CD8-positive, alpha-beta memory T cell (primary cell): ENCODE measurements at regions not wholly inside any gene's neighbourhood (a gene's known extent, or its start where the extent isn't known, plus 50 kb on each side); places are given as distances from the start of the nearest gene placed in this dataset.

Experiments
- CTCF ChIA-PET: fragments of 350-600 bp; sonication (Branson Sonifier 250); formaldehyde crosslinking; loops from one replicate; lab custom pipeline; 2021; ENCODE audit warnings: antibody characterized with exemption; lab: Charles Lee
- POLR2A ChIA-PET: fragments of 350-600 bp; sonication (Branson Sonifier 250); formaldehyde crosslinking; loops from one replicate; lab custom pipeline; 2021; ENCODE audit warnings: antibody characterized with exemption; lab: Charles Lee
- DNase-seq, 5 donors: peaks; one replicate each; pipeline versions ENCODE4 v3.0.0 to v3.0.0-alpha.2; 2020 to 2022; ENCODE audit warnings: mixed read lengths in 1 of 5
- H3K27ac ChIP-seq: one replicate; pipeline ENCODE4 v1.7.0; 2013; ENCODE audit warnings: low read depth, mild to moderate bottlenecking, low read length, moderate library complexity
- H3K27me3 ChIP-seq: 2 replicates; pipeline ENCODE4 v1.7.0; 2013; ENCODE audit warnings: low read length, mild to moderate bottlenecking; ENCODE audit not compliant: insufficient read depth, poor library complexity, severe bottlenecking
- H3K36me3 ChIP-seq: 2 replicates; pipeline ENCODE4 v1.7.0; 2013; ENCODE audit warnings: mild to moderate bottlenecking, low read length, moderate library complexity; ENCODE audit not compliant: insufficient read depth
- H3K4me1 ChIP-seq: 2 replicates; pipeline ENCODE4 v1.7.0; 2013; ENCODE audit warnings: mild to moderate bottlenecking, low read length, moderate library complexity; ENCODE audit not compliant: insufficient read depth
- H3K4me3 ChIP-seq: 2 replicates; pipeline ENCODE4 v1.7.0; 2013; ENCODE audit warnings: mild to moderate bottlenecking, low read length
- H3K9me3 ChIP-seq: 2 replicates; pipeline ENCODE4 v1.7.0; 2013; ENCODE audit warnings: mild to moderate bottlenecking, low read length
- H3K27ac Mint-ChIP-seq, 8 donors: one replicate each; pipeline ENCODE4 v1.8.0; 2020 to 2021; ENCODE audit warnings: mixed read lengths in 8 of 8, mild to moderate bottlenecking in 6 of 8, inconsistent platforms in 3 of 8, moderate library complexity in 3 of 8
- H3K27me3 Mint-ChIP-seq, 2 donors: one replicate each; pipeline ENCODE4 v1.8.0; 2020 to 2021; ENCODE audit warnings: mixed read lengths in 2 of 2, mild to moderate bottlenecking in 1 of 2, moderate library complexity in 1 of 2
- H3K36me3 Mint-ChIP-seq, 3 donors: one replicate each; pipeline ENCODE4 v1.8.0; 2020 to 2021; ENCODE audit warnings: mixed read lengths in 3 of 3, inconsistent platforms in 1 of 3, mild to moderate bottlenecking in 1 of 3
- H3K4me1 Mint-ChIP-seq, 3 donors: one replicate each; pipeline ENCODE4 v1.8.0; 2020 to 2021; ENCODE audit warnings: mixed read lengths in 3 of 3, inconsistent platforms in 1 of 3, mild to moderate bottlenecking in 1 of 3
- H3K4me3 Mint-ChIP-seq, 7 donors: one replicate each; pipeline ENCODE4 v1.8.0; 2020 to 2021; ENCODE audit warnings: mixed read lengths in 7 of 7, mild to moderate bottlenecking in 6 of 7, moderate library complexity in 4 of 7, inconsistent platforms in 2 of 7
- H3K9me3 Mint-ChIP-seq, 5 donors: one replicate each; pipeline ENCODE4 v1.8.0; 2020 to 2022; ENCODE audit warnings: mixed read lengths in 5 of 5, mild to moderate bottlenecking in 3 of 5, moderate library complexity in 2 of 5, inconsistent platforms in 1 of 5

- ChIA-PET CTCF (no interaction called here), POLR2A (no interaction called here)
- H3K27ac Mint-ChIP-seq, result no peak overlapping the region
- H3K4me3 Mint-ChIP-seq, result no peak overlapping the region
- Histone ChIP-seq H3K36me3 (no peaks in the 10 kb centered on the region), H3K9me3 (no peaks in the 10 kb centered on the region), H3K4me1 (no peaks in the 10 kb centered on the region), H3K27me3 (peaks cover 3% of the 10 kb centered on the region), H3K4me3 (no peak overlapping the region), H3K27ac (no peak overlapping the region)
- peaks cover 10 to 78% of the 10 kb centered on the region in 2 donors for H3K27me3 Mint-ChIP-seq
- H3K4me1 Mint-ChIP-seq, result no peaks in the 10 kb centered on the region
- DNase-seq, result no peak
- H3K36me3 Mint-ChIP-seq, result no peaks in the 10 kb centered on the region
- peaks cover 0 to 17% (median 13%) of the 10 kb centered on the region in 5 donors for H3K9me3 Mint-ChIP-seq
Observed at GRCh38 chr1:29426701-29427279, 190.5 kb downstream of the PTPRU start.

GRCh38 chr1:29425631-29426030 lies 189.3 kb downstream of the PTPRU start:
- no peaks in the 10 kb centered on the region for H3K4me1 Mint-ChIP-seq
- Histone ChIP-seq H3K4me1 (no peaks in the 10 kb centered on the region), H3K27ac (no peak overlapping the region), H3K9me3 (no peaks in the 10 kb centered on the region), H3K27me3 (peaks cover 3% of the 10 kb centered on the region), H3K36me3 (no peaks in the 10 kb centered on the region), H3K4me3 (no peak overlapping the region)
- H3K9me3 Mint-ChIP-seq, result peaks cover 2 to 13% (median 5%) of the 10 kb centered on the region in 5 donors
- H3K36me3 Mint-ChIP-seq, result no peaks in the 10 kb centered on the region
- H3K4me3 Mint-ChIP-seq, result no peak overlapping the region
- DNase-seq, result no peak
- peaks cover 8 to 73% of the 10 kb centered on the region in 2 donors for H3K27me3 Mint-ChIP-seq
- POLR2A ChIA-PET, result no interaction called here
- H3K27ac Mint-ChIP-seq, result no peak overlapping the region
- CTCF ChIA-PET, result no interaction called here

- H3K9me3 ChIP-seq, result no peaks in the 10 kb centered on the region
- peaks cover 8 to 68% of the 10 kb centered on the region in 2 donors for H3K27me3 Mint-ChIP-seq
- H3K4me3 Mint-ChIP-seq, result no peak overlapping the region
- no peaks in the 10 kb centered on the region for H3K4me1 ChIP-seq
- POLR2A ChIA-PET, result no interaction called here
- CTCF ChIA-PET, result no interaction called here
- H3K4me1 Mint-ChIP-seq, result no peaks in the 10 kb centered on the region
- no peaks in the 10 kb centered on the region for H3K36me3 ChIP-seq
- H3K27ac ChIP-seq, result no peak overlapping the region
- H3K36me3 Mint-ChIP-seq, result no peaks in the 10 kb centered on the region
- peaks cover 3% of the 10 kb centered on the region for H3K27me3 ChIP-seq
- no peak overlapping the region for H3K4me3 ChIP-seq
- no peak overlapping the region for H3K27ac Mint-ChIP-seq
- no peak for DNase-seq
- H3K9me3 Mint-ChIP-seq, result peaks cover 0 to 5% (median 2%) of the 10 kb centered on the region in 5 donors
Observed at GRCh38 chr1:29424266-29424665, 187.9 kb downstream of the PTPRU start.

GRCh38 chr1:29420202-29420601 lies 183.9 kb downstream of the PTPRU start:
- Histone ChIP-seq H3K9me3 (no peaks in the 10 kb centered on the region), H3K36me3 (no peaks in the 10 kb centered on the region), H3K27me3 (no peaks in the 10 kb centered on the region), H3K27ac (no peak overlapping the region), H3K4me3 (no peak overlapping the region), H3K4me1 (no peaks in the 10 kb centered on the region)
- peaks cover 0 to 5% (median 2%) of the 10 kb centered on the region in 5 donors for H3K9me3 Mint-ChIP-seq
- no peaks in the 10 kb centered on the region for H3K4me1 Mint-ChIP-seq
- H3K27ac Mint-ChIP-seq, result no peak overlapping the region
- H3K4me3 Mint-ChIP-seq, result no peak overlapping the region
- peaks cover 10 to 54% of the 10 kb centered on the region in 2 donors for H3K27me3 Mint-ChIP-seq
- no peak for DNase-seq
- ChIA-PET POLR2A (no interaction called here), CTCF (no interaction called here)
- no peaks in the 10 kb centered on the region for H3K36me3 Mint-ChIP-seq

- no peaks in the 10 kb centered on the region for H3K4me1 ChIP-seq
- H3K27ac Mint-ChIP-seq, result no peak overlapping the region
- peaks cover 0 to 5% (median 2%) of the 10 kb centered on the region in 5 donors for H3K9me3 Mint-ChIP-seq
Observed at GRCh38 chr1:29417971-29418370, 181.6 kb downstream of the PTPRU start.

GRCh38 chr1:29417147-29417858 lies 181.0 kb downstream of the PTPRU start:
- H3K27me3 ChIP-seq, result no peaks in the 10 kb centered on the region
- H3K4me3 ChIP-seq, result no peak overlapping the region
- H3K27me3 Mint-ChIP-seq, result peaks cover 10 to 42% of the 10 kb centered on the region in 2 donors
- no peaks in the 10 kb centered on the region for H3K36me3 ChIP-seq
- H3K9me3 Mint-ChIP-seq, result peaks cover 0 to 5% (median 2%) of the 10 kb centered on the region in 5 donors
- no peaks in the 10 kb centered on the region for H3K36me3 Mint-ChIP-seq
- H3K4me1 ChIP-seq, result no peaks in the 10 kb centered on the region
- H3K27ac ChIP-seq, result no peak overlapping the region
- H3K27ac Mint-ChIP-seq, result no peak overlapping the region
- no peak overlapping the region for H3K4me3 Mint-ChIP-seq
- DNase-seq, result no peak
- H3K4me1 Mint-ChIP-seq, result no peaks in the 10 kb centered on the region
- H3K9me3 ChIP-seq, result no peaks in the 10 kb centered on the region
- POLR2A ChIA-PET, result no interaction called here
- CTCF ChIA-PET, result no interaction called here

More at GRCh38 chr1:29417971-29418370, 181.6 kb downstream of the PTPRU start:
- Mint-ChIP-seq H3K4me1 (no peaks in the 10 kb centered on the region), H3K27me3 (peaks cover 10 to 45% of the 10 kb centered on the region in 2 donors), H3K36me3 (no peaks in the 10 kb centered on the region), H3K4me3 (no peak overlapping the region)
- no peaks in the 10 kb centered on the region for H3K27me3 ChIP-seq
- ChIA-PET CTCF (no interaction called here), POLR2A (no interaction called here)
- no peaks in the 10 kb centered on the region for H3K9me3 ChIP-seq
- H3K36me3 ChIP-seq, result no peaks in the 10 kb centered on the region
- no peak overlapping the region for H3K4me3 ChIP-seq
- DNase-seq, result no peak
- no peak overlapping the region for H3K27ac ChIP-seq

GRCh38 chr1:29416267-29417146 lies 180.2 kb downstream of the PTPRU start:
- Histone ChIP-seq H3K27me3 (no peaks in the 10 kb centered on the region), H3K4me1 (no peaks in the 10 kb centered on the region), H3K4me3 (no peak overlapping the region), H3K27ac (no peak overlapping the region), H3K36me3 (no peaks in the 10 kb centered on the region), H3K9me3 (no peaks in the 10 kb centered on the region)
- no peaks in the 10 kb centered on the region for H3K36me3 Mint-ChIP-seq
- H3K27ac Mint-ChIP-seq, result no peak overlapping the region
- H3K4me3 Mint-ChIP-seq, result no peak overlapping the region
- H3K27me3 Mint-ChIP-seq, result peaks cover 10 to 37% of the 10 kb centered on the region in 2 donors
- H3K4me1 Mint-ChIP-seq, result no peaks in the 10 kb centered on the region
- CTCF ChIA-PET, result no interaction called here
- H3K9me3 Mint-ChIP-seq, result peaks cover 0 to 2% (median under 1%) of the 10 kb centered on the region in 5 donors
- no peak for DNase-seq
- POLR2A ChIA-PET, result no interaction called here

GRCh38 chr1:29415861-29416260 lies 179.5 kb downstream of the PTPRU start:
- H3K4me1 ChIP-seq, result no peaks in the 10 kb centered on the region
- H3K9me3 ChIP-seq, result no peaks in the 10 kb centered on the region
- no peak overlapping the region for H3K4me3 ChIP-seq
- Mint-ChIP-seq H3K4me3 (no peak overlapping the region), H3K36me3 (no peaks in the 10 kb centered on the region), H3K27ac (no peak overlapping the region), H3K27me3 (peaks cover 11 to 35% of the 10 kb centered on the region in 2 donors), H3K9me3 (no peaks in the 10 kb centered on the region), H3K4me1 (no peaks in the 10 kb centered on the region)
- no peaks in the 10 kb centered on the region for H3K36me3 ChIP-seq
- no peak for DNase-seq
- no peaks in the 10 kb centered on the region for H3K27me3 ChIP-seq
- no peak overlapping the region for H3K27ac ChIP-seq
- POLR2A ChIA-PET, result no interaction called here
- CTCF ChIA-PET, result no interaction called here
